Testis (tissue), 2 donors: ENCODE measurements at regions not wholly inside any gene's neighbourhood (a gene's known extent, or its start where the extent isn't known, plus 50 kb on each side); places are given as distances from the start of the nearest gene placed in this dataset.

Experiments used
- CTCF ChIP-seq, 3 experiments: fragments of 450-650 bp in 2 of 3; fragments of 200-600 bp in 1 of 3; sonication (generic) in 1 of 3; IDR thresholded peaks; one replicate each; pipeline ENCODE4 v1.5.1; 2016 to 2019; ENCODE audit warnings: antibody characterized with exemption in 3 of 3, mild to moderate bottlenecking in 2 of 3, moderate library complexity in 1 of 3
- POLR2A ChIP-seq: fragments of 450-650 bp; IDR thresholded peaks from one replicate; pipeline ENCODE4 v1.6.1; 2017; ENCODE audit warnings: antibody characterized with exemption, mild to moderate bottlenecking, moderate library complexity

GRCh38 chr4:134540588-134540987, 339.0 kb upstream of the PABPC4L start:
- TF ChIP-seq CTCF (IDR thresholded peaks at IDR 0.05): no peak
- no peak for TF ChIP-seq POLR2A
